Eye (tissue), 1 donor: ENCODE measurements at regions not wholly inside any gene's neighbourhood (a gene's known extent, or its start where the extent isn't known, plus 50 kb on each side); places are given as distances from the start of the nearest gene placed in this dataset.

Experiments
- DNase-seq: peaks from one replicate; pipeline ENCODE4 v3.0.0-alpha.2; 2015

- DNase-seq = no peak
Measured at GRCh38 chr10:21318540-21319167, 206.8 kb downstream of the SKIDA1 start.

GRCh38 chr10:21317902-21318301 lies 207.6 kb downstream of the SKIDA1 start:
- no peak for DNase-seq

GRCh38 chr10:21315645-21316220 lies 209.7 kb downstream of the SKIDA1 start:
- DNase-seq = peak; percentile 85

- DNase-seq = peak; percentile 55
Measured at GRCh38 chr10:21314906-21315644, 210.4 kb downstream of the SKIDA1 start.

GRCh38 chr10:21314111-21314626 lies 211.3 kb downstream of the SKIDA1 start:
- DNase-seq = peak; percentile 86

- DNase-seq = no peak
Measured at GRCh38 chr10:21313691-21314090, 211.8 kb downstream of the SKIDA1 start.

- DNase-seq = no peak
Measured at GRCh38 chr10:21311426-21311825, 214.1 kb downstream of the SKIDA1 start.

GRCh38 chr10:21309427-21309826 lies 216.1 kb downstream of the SKIDA1 start:
- DNase-seq = no peak

- no peak for DNase-seq
Measured at GRCh38 chr10:21308946-21309345, 216.5 kb downstream of the SKIDA1 start.

- no peak for DNase-seq
Measured at GRCh38 chr10:21308018-21308417, 217.5 kb downstream of the SKIDA1 start.

GRCh38 chr10:21304608-21305007 lies 220.9 kb downstream of the SKIDA1 start:
- no peak for DNase-seq

- DNase-seq = no peak
Measured at GRCh38 chr10:21304198-21304597, 221.3 kb downstream of the SKIDA1 start.

- no peak for DNase-seq
Measured at GRCh38 chr10:21300551-21300950, 224.9 kb downstream of the SKIDA1 start.

- no peak for DNase-seq
Measured at GRCh38 chr10:21299330-21299729, 226.2 kb downstream of the SKIDA1 start.

GRCh38 chr10:21298701-21299100 lies 226.8 kb downstream of the SKIDA1 start:
- no peak for DNase-seq

GRCh38 chr10:21297603-21298383 lies 227.7 kb downstream of the SKIDA1 start:
- no peak for DNase-seq

- DNase-seq = no peak
Measured at GRCh38 chr10:21296575-21297355, 228.7 kb downstream of the SKIDA1 start.

- DNase-seq = peak; percentile 61
Measured at GRCh38 chr10:21293518-21294356, 231.7 kb downstream of the SKIDA1 start.

- peak; percentile 91 for DNase-seq
Measured at GRCh38 chr10:21292763-21293517, 232.5 kb downstream of the SKIDA1 start.

- DNase-seq = no peak
Measured at GRCh38 chr10:21290499-21291160, 234.9 kb downstream of the SKIDA1 start.
